Spleen (tissue), 7 donors: ENCODE measurements at regions not wholly inside any gene's neighbourhood (a gene's known extent, or its start where the extent isn't known, plus 50 kb on each side); places are given as distances from the start of the nearest gene placed in this dataset.

Source experiments
- CTCF ChIP-seq, 11 experiments: fragments of 200-600 bp in 7 of 11; fragments of 450-650 bp in 4 of 11; sonication (generic) in 4 of 11; IDR thresholded peaks in 8 of 11; conservative IDR thresholded peaks in 3 of 11; 1 replicate in 7 of 11; 2 replicates in 4 of 11; pipeline versions ENCODE4 v1.4.0 to v1.8.0; 2016 to 2021; ENCODE audit warnings: antibody characterized with exemption in 11 of 11, inconsistent platforms in 4 of 11, mild to moderate bottlenecking in 1 of 11
- POLR2A ChIP-seq, 3 donors: fragments of 450-650 bp; IDR thresholded peaks; one replicate each; pipeline ENCODE4 v1.5.1; 2017; ENCODE audit warnings: antibody characterized with exemption in 3 of 3, mild to moderate bottlenecking in 1 of 3
- donor health status: DM: no; HTN: no; CAD: no; lungs with moderate emphysema.
- donor health status: DM: no; HTN: no; CAD: no.
- donor health status: DM: no; HTN: no; CAD: no.

GRCh38 chr12:93976024-93976423, 172.4 kb upstream of the PLXNC1 start:
- TF ChIP-seq CTCF (IDR thresholded peaks at IDR 0.05 in 8 of 11, conservative IDR thresholded peaks at IDR 0.05 in 3 of 11), result no peak
- TF ChIP-seq POLR2A (IDR thresholded peaks at IDR 0.05), result no peak
